SK-N-SH treated with all-trans-retinoic acid at 6 μM for 48 hours (cell line): ENCODE measurements at regions not wholly inside any gene's neighbourhood (a gene's known extent, or its start where the extent isn't known, plus 50 kb on each side); places are given as distances from the start of the nearest gene placed in this dataset.

Source experiments
- ATAC-seq: fragments of 200-7000 bp; cut with Tn5 transposase; 3 replicates; pipeline ENCODE4 v1.9.1; 2020; ENCODE audit warnings: mild to moderate bottlenecking, moderate library complexity
- ARNTL ChIP-seq: fragments of 450-650 bp; formaldehyde crosslinking; IDR thresholded peaks from 2 replicates; pipeline ENCODE4 v1.5.0; 2020; ENCODE audit warnings: low read depth, mild to moderate bottlenecking, moderate library complexity, borderline replicate concordance
- BACH2 ChIP-seq: fragments of 250-450 bp; sonication (Bioruptor Pico); IDR thresholded peaks from 2 replicates; pipeline ENCODE4 v1.9.0; 2021; ENCODE audit warnings: mild to moderate bottlenecking, borderline replicate concordance
- CSDC2 ChIP-seq: fragments of 250-450 bp; sonication (Bioruptor Pico); IDR thresholded peaks from 2 replicates; pipeline ENCODE4 v1.5.0; 2020; ENCODE audit warnings: mild to moderate bottlenecking, moderate library complexity
- ESRRG ChIP-seq: fragments of 250-450 bp; sonication (Bioruptor Pico); IDR thresholded peaks from 2 replicates; pipeline ENCODE4 v1.6.1; 2021; ENCODE audit warnings: mild to moderate bottlenecking
- ISL1 ChIP-seq: fragments of 250-450 bp; sonication (Bioruptor Pico); IDR thresholded peaks from 2 replicates; pipeline ENCODE4 v2.1.2; 2022; ENCODE audit warnings: mild to moderate bottlenecking, moderate library complexity
- PATZ1 ChIP-seq: fragments of 250-450 bp; sonication (Bioruptor Pico); IDR thresholded peaks from 2 replicates; pipeline ENCODE4 v1.8.0; 2020; ENCODE audit warnings: mild to moderate bottlenecking, moderate library complexity, borderline replicate concordance
- PPARA ChIP-seq: fragments of 250-450 bp; sonication (Bioruptor Pico); IDR thresholded peaks from 2 replicates; pipeline ENCODE4 v1.5.0; 2020; ENCODE audit warnings: mild to moderate bottlenecking, borderline replicate concordance
- RARB ChIP-seq: fragments of 250-450 bp; sonication (Bioruptor Pico); IDR thresholded peaks from 2 replicates; pipeline ENCODE4 v1.8.0; 2021; ENCODE audit warnings: mild to moderate bottlenecking, moderate library complexity
- SNAI2 ChIP-seq: fragments of 250-450 bp; sonication (Bioruptor Pico); IDR thresholded peaks from 2 replicates; pipeline ENCODE4 v1.5.0; 2020; ENCODE audit warnings: mild to moderate bottlenecking, moderate library complexity
- TCF4 ChIP-seq: fragments of 250-450 bp; sonication (Bioruptor Pico); IDR thresholded peaks from 2 replicates; pipeline ENCODE4 v1.8.0; 2021; ENCODE audit warnings: mild to moderate bottlenecking, moderate library complexity, borderline replicate concordance
- TOX ChIP-seq: fragments of 250-450 bp; sonication (Bioruptor Pico); IDR thresholded peaks from 2 replicates; pipeline ENCODE4 v1.8.0; 2021; ENCODE audit warnings: mild to moderate bottlenecking, moderate library complexity, borderline replicate concordance
- TSHZ2 ChIP-seq: fragments of 250-450 bp; sonication (Bioruptor Pico); IDR thresholded peaks from 2 replicates; pipeline ENCODE4 v1.5.0; 2020; ENCODE audit warnings: mild to moderate bottlenecking, moderate library complexity
- ZC3H10 ChIP-seq: fragments of 250-450 bp; sonication (Bioruptor Pico); IDR thresholded peaks from 2 replicates; pipeline ENCODE4 v1.5.1; 2021; ENCODE audit warnings: mild to moderate bottlenecking, moderate library complexity
- ZFP3 ChIP-seq: fragments of 250-450 bp; sonication (Bioruptor Pico); IDR thresholded peaks from 2 replicates; pipeline ENCODE4 v1.5.0; 2020; ENCODE audit warnings: mild to moderate bottlenecking, moderate library complexity
- ZFP30 ChIP-seq: fragments of 450-650 bp; formaldehyde crosslinking; IDR thresholded peaks from 2 replicates; pipeline ENCODE4 v1.5.0; 2022; ENCODE audit warnings: mild to moderate bottlenecking, moderate library complexity
- ZNF565 ChIP-seq: fragments of 450-650 bp; formaldehyde crosslinking; conservative IDR thresholded peaks from 2 replicates; pipeline ENCODE4 v1.5.0; 2020; ENCODE audit warnings: low read depth, mild to moderate bottlenecking, moderate library complexity
- ZNF70 ChIP-seq: fragments of 450-650 bp; formaldehyde crosslinking; IDR thresholded peaks from 2 replicates; pipeline ENCODE4 v1.5.0; 2020; ENCODE audit warnings: mild to moderate bottlenecking, moderate library complexity
- ZNF8 ChIP-seq: fragments of 450-650 bp; formaldehyde crosslinking; IDR thresholded peaks from 2 replicates; pipeline ENCODE4 v1.5.0; 2020; ENCODE audit warnings: mild to moderate bottlenecking, moderate library complexity
- TF ChIP-seq, protein P1 (sequence below): fragments of 250-450 bp; sonication (Bioruptor Pico); IDR thresholded peaks from 2 replicates; pipeline ENCODE4 v1.8.0; 2021; ENCODE audit warnings: low read depth, mild to moderate bottlenecking, moderate library complexity, borderline replicate concordance
- TF ChIP-seq, protein P2 (sequence below): fragments of 250-450 bp; sonication (Bioruptor Pico); IDR thresholded peaks from 2 replicates; pipeline ENCODE4 v1.5.1; 2021; ENCODE audit warnings: mild to moderate bottlenecking, moderate library complexity
- TF ChIP-seq, protein P3 (sequence below): fragments of 250-450 bp; sonication (Bioruptor Pico); IDR thresholded peaks from 2 replicates; pipeline ENCODE4 v1.5.1; 2020; ENCODE audit warnings: low read depth, mild to moderate bottlenecking, moderate library complexity

- ATAC-seq: no peak
- TF ChIP-seq ZC3H10: no peak
- TF ChIP-seq RARB (CRISPR knock-in tag): no peak
- TF ChIP-seq ZNF70 (CRISPR knock-in tag): no peak
- TF ChIP-seq BACH2 (CRISPR knock-in tag): no peak
- no peak for TF ChIP-seq TSHZ2
- no peak for TF ChIP-seq PATZ1 (CRISPR knock-in tag)
- no peak for TF ChIP-seq SNAI2 (CRISPR knock-in tag)
These were observed 198.2 kb upstream of the SSTR4 start for GRCh38 chr20:22836877-22837276.

GRCh38 chr20:22838001-22838400 is 197.1 kb upstream of the SSTR4 start:
- TF ChIP-seq, protein P1, sequence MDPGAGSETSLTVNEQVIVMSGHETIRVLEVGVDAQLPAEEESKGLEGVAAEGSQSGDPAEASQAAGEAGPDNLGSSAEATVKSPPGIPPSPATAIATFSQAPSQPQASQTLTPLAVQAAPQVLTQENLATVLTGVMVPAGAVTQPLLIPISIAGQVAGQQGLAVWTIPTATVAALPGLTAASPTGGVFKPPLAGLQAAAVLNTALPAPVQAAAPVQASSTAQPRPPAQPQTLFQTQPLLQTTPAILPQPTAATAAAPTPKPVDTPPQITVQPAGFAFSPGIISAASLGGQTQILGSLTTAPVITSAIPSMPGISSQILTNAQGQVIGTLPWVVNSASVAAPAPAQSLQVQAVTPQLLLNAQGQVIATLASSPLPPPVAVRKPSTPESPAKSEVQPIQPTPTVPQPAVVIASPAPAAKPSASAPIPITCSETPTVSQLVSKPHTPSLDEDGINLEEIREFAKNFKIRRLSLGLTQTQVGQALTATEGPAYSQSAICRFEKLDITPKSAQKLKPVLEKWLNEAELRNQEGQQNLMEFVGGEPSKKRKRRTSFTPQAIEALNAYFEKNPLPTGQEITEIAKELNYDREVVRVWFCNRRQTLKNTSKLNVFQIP (CRISPR knock-in tag): no peak
- no peak for TF ChIP-seq PPARA (CRISPR knock-in tag)
- TF ChIP-seq ZFP3 (CRISPR knock-in tag): no peak
- TF ChIP-seq ISL1 (CRISPR knock-in tag): no peak
- no peak for TF ChIP-seq TOX (CRISPR knock-in tag)
- no peak for TF ChIP-seq CSDC2
- TF ChIP-seq ZFP30: no peak
- no peak for TF ChIP-seq TSHZ2
- TF ChIP-seq TCF4 (CRISPR knock-in tag): no peak
- TF ChIP-seq ESRRG: no peak
- no peak for TF ChIP-seq PATZ1 (CRISPR knock-in tag)
- TF ChIP-seq BACH2 (CRISPR knock-in tag): no peak
- TF ChIP-seq, protein P2, sequence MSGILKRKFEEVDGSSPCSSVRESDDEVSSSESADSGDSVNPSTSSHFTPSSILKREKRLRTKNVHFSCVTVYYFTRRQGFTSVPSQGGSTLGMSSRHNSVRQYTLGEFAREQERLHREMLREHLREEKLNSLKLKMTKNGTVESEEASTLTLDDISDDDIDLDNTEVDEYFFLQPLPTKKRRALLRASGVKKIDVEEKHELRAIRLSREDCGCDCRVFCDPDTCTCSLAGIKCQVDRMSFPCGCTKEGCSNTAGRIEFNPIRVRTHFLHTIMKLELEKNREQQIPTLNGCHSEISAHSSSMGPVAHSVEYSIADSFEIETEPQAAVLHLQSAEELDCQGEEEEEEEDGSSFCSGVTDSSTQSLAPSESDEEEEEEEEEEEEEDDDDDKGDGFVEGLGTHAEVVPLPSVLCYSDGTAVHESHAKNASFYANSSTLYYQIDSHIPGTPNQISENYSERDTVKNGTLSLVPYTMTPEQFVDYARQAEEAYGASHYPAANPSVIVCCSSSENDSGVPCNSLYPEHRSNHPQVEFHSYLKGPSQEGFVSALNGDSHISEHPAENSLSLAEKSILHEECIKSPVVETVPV (CRISPR knock-in tag): no peak
- no peak for TF ChIP-seq ZNF8 (CRISPR knock-in tag)
- no peak for TF ChIP-seq SNAI2 (CRISPR knock-in tag)
- no peak for TF ChIP-seq ARNTL (CRISPR knock-in tag)
- TF ChIP-seq, protein P3, sequence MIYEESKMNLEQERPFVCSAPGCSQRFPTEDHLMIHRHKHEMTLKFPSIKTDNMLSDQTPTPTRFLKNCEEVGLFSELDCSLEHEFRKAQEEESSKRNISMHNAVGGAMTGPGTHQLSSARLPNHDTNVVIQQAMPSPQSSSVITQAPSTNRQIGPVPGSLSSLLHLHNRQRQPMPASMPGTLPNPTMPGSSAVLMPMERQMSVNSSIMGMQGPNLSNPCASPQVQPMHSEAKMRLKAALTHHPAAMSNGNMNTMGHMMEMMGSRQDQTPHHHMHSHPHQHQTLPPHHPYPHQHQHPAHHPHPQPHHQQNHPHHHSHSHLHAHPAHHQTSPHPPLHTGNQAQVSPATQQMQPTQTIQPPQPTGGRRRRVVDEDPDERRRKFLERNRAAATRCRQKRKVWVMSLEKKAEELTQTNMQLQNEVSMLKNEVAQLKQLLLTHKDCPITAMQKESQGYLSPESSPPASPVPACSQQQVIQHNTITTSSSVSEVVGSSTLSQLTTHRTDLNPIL: no peak
- TF ChIP-seq RARB (CRISPR knock-in tag): no peak
- no peak for TF ChIP-seq ZNF70 (CRISPR knock-in tag)
- no peak for TF ChIP-seq ZNF565 (CRISPR knock-in tag)
- TF ChIP-seq, all 23 proteins: peak for 0
- ATAC-seq: no peak
